ENCODE measurements at regions not wholly inside any gene's neighbourhood (a gene's known extent, or its start where the extent isn't known, plus 50 kb on each side); places are given as distances from the start of the nearest gene placed in this dataset.

DNA sequence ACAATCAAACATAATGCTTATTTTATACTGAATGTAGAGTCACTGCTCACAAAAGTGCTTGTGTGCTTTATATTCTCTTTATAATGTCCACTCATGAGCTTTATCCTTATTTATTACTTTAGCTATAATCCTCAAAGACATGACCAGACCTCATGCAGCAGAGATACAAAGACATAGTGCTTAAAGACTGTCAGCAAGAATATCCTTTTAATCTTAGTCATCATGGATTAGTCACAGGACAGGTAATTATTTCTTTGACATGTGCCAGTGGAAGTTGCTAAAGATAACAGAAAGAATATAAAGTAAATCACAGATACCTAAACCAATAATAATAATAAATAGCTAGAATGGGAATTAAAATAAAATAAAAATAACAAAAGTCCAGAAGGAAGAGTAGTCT, 707.5 kb downstream of the BCL11B start:
- DNase-seq, result no peak

DNA sequence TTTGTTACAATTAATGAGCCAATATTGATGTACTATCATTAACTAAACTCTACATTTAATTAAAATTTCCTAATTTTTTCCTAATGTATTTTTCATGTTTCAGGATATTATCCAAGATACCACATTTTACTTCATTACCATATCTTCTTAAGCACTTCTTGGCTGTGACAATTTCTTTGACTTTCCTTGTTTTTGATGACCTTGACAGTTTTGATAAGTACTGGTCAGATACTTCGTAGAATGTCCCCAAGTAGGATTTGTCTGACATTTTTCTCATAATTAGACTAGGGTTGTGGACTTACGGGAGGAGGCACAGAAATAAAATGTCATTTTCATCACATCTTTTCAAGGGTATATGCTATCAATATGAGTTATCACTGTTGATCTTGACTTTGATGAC, 700.9 kb downstream of the BCL11B start:
- no peak for DNase-seq

DNA sequence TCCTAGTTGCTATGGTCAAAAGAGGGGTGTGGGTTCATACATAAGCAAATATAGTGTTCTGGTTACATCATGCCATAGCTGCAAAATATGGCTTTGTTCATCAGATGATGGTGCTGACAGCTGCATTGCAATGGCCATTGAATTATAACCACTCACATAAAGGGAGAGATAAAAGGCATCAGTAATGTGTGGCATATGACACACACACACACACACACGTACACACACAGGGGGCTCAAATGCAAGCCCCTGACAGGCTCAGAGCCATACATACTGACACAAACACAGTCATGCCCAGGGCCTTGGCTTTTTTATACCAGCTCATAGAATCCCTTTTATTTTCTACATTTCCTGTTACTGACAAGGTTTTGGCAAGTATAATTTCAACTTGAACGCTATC, 698.9 kb downstream of the BCL11B start:
- no peak for DNase-seq

DNA sequence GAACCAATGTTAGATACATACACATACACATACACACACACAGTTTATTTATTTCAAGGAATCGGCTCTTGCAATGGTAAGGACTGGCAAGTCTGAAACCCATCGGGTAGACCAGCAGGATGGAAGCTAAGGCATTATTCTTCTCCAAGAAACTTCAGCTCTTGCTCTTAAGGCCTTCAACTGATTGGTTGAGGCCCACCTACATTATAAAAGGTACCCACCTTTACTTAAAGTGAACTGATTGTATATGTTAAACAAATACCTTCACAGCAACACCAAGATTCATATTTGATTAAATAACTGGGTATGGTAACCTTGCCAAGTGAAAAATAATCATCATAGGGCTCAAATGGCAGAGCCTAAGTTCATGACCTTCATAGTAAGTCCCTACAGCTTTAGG, 695.5 kb downstream of the BCL11B start:
- no peak for DNase-seq

DNA sequence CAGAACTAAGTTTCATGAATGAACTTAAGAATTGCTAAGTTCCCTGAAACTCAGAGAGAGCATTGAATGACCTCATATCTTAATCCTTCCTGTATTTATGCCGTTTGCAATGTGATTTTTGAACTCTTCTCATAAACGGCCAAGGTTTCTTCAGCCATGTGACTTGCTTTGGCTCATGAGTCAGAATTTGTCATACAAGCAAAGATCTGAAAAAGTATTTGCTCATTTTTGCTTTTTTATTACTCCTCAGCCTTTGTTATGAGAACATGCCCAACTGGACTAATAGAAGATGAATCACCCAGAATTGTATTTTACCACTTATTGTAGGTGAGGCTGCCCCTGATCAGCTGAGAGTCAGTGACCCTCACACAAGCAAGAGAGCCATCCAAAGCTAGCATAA, 693.8 kb downstream of the BCL11B start:
- DNase-seq, result no peak

DNA sequence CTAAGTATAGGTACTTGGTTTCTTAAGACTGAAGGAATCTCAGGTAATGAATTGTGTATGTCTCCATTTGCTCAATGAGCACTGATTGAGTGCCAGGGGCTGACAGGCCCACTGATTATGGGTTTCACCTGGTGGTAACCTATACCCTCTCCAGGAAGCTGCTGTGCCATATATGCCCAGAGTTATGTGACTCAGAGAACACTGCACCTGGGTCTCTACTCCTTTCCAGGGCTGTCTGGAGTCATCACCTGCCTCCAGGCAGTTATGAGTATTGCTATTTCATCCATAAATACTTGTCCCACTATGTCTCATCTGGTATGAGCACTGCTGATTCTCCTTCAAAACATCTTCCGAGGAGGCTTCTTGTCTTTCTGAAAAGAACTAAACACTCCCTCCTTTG, 692.9 kb downstream of the BCL11B start:
- no peak for DNase-seq

DNA sequence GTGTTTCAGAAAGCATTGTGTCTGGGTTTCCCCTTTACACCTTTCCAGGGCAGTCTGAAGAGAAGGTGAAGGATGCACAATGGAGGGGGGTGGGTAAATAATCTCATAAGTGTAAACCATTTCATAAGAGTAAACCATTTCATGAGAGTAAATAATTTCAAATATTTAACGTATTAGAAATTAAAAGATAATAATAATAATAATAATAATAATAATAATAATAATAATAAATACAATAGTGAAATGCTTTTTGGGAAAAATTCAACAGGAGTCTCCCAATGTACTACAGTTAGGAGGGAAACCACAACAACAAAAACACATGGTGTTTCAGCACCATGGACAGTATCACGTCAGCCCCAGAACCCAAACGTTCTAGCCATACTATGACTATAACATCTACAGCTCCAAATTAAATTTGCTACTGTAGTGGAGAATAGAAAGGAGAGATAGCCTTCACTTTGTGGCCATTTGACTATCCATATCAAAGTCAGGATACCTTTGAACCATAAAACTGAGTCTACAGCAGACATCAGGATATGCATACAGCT, 691.8 kb downstream of the BCL11B start:
- no peak for DNase-seq

DNA sequence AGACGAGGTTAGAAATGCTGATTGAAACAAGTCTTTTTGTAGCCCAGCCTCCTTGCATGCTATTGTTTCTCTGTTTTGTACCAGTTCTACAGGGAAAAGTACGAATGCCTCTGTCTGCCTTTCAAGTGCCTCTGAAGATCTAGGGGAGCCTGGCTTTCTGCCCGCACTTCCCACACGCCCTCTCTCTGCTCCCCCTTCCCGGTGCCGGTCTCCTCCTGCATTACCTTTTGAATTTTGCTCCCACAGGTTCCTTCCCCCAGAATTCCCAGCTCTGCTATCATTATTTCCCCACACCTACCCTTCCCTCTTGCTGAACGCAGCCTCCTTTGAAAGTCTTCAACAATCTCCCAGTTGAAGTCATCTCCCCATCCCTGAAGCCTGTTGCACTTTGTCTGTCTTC, 689.7 kb downstream of the BCL11B start:
- no peak for DNase-seq

DNA sequence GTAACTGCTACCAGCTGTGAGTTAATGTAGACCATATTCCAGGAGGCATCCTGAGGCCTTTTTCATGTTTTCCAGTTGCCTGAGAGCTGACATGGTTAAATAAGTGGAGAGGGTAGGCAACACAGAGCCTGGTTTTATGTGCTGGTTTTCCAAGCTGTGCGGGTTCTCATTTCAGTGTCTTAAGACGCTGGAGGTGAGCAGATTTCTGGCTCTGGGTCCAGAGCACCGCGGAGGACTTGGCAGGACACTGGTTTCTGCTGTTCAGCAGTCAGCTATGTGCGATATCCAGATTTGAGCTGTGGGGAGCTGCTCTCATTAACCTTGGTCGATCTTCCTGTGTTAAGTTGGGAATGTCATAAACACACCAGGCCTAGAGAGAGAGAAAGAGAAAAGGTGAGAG, 680.8 kb downstream of the BCL11B start:
- no peak for DNase-seq

DNA sequence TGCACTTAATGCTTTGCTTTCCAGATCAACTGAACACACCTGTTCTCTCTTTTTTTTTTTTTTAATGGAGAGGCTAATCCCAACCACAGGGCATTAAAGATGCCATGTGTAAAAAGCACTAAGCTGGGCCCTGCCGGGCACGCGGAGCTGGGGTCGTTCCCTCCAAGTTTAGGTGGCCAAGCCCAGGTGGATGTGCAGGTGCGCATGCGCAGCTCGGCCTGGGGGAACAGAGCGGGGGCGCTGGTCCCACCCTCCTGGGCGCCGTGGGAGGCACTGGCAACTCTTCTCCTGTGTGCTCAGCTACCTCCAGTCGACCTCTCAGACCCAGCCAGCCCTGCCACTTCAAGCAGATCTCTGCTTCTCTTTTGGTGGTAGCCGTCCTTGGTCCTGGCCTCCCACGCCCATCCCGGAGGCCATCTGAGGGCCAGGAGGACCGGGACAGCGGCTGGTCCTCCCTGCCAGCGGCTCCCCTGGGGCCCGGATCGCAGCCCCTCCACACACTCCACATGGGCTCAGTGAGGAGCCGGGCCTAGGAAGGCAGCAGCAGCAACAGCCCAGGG, 679.3 kb downstream of the BCL11B start:
- DNase-seq, result no peak

DNA sequence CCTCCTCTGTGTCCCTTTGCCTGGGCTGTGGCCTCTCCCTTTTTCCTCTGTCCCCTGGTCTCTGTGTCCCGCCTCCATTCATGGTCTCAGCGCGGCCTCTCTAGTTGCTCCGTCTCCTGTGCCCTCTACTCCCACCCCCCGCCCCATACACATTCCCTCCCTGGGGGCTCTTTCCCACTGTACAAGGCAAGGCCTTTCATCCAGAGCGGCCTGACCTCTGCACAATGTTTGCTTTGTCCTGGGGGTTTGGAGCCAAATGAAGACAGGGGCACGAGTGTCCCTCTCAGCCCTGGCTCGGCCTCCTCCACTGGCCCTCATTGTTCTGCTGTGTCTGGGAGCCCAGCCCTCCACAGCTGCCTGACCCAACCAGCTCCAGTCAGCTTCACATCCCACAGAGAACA, 678.6 kb downstream of the BCL11B start:
- no peak for DNase-seq

DNA sequence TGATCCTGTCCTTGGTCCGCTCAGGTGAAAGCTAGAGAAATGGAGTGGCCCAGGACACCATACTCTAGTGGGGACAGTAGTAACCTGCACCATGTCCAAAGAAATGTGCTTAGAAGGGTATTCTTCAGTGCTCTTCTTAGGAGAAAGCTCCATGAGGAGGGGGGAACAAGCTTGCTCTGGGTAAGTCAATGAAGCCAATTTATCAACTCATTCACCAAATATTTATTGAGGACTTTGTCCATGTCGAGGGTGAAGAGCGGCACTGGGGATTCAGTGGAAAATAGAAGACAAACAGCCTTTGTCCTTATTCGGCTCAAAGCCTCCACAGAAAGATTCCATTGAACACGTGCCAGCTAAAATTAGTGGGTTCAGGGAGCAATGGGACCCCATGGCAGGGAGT, 677.8 kb downstream of the BCL11B start:
- no peak for DNase-seq

DNA sequence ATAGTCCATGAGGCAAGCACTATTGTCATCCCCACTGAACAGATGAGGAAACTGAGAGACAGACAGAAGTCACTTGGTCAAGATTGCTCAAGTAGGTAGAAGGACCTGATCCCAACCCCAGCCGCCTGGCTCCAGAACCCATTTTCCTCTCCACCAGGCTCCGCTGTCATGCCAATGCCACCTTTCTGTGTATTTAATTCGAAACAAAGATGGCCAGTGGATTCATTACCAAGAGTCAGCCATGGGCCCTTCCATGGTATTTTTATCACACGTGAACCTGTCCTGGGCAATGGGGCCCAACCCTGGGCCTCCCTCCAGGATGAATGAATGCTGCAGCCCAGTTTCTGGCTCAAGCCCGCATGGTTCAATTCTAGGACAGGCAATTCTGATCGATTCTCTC, 673.4 kb downstream of the BCL11B start:
- DNase-seq, result no peak

DNA sequence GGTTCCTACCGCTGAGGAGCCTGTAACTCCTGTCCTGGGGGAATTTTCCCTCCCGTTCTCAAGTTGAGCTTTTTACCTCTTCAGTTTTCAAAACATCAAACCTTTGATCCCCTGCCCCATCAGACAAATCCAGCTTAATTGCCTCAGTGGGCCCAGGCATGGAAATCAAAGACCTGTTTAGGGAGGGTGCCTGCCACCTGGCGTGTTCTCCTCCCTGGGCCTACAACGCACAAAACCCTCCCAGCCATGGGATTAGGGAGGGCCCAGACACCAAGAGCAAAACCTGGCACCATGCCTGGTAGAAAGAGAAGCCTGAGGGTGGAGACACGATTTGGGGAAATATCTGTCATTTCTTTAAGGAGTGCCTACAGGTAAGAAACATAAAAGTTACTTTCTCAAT, 672.9 kb downstream of the BCL11B start:
- DNase-seq, result peak; percentile 73

DNA sequence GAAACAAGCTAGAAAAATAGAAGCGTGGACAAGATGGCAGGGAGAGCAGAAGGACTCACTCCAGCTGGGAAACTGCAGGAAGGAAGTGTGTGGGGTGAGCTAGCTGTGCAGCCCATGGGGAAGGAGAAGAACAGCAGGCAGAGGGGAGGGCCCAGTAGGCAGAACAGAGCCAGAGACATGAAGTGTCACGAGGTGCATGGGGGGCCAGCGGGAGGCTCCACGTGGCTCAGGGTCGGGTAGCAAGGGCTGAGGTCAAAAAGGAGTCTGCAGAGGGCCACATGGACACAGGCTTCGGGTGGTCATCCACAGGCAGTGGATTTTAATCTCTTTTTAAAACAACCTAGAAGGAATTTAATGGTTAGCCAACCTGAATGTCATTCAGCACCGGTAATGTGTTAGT, 669.0 kb downstream of the BCL11B start:
- DNase-seq, result no peak

DNA sequence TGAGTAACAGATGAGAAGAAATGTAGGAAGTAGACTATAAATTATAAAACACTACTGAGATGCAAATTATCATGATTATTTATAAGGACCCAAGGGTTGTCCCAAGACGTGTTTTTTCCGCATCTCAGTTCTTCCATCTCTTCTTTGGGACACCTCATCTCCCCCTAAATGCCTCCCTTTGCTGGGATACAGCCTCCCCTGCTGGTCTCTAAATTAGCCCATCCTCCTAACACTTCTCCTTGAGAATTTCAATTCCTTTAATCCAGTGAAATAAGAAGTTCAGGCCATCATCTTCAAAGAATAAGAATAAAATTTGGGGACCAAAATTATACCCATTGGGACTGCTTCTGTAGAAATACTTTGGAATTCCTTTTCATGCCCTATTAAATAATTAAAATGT, 667.0 kb downstream of the BCL11B start:
- no peak for DNase-seq

DNA sequence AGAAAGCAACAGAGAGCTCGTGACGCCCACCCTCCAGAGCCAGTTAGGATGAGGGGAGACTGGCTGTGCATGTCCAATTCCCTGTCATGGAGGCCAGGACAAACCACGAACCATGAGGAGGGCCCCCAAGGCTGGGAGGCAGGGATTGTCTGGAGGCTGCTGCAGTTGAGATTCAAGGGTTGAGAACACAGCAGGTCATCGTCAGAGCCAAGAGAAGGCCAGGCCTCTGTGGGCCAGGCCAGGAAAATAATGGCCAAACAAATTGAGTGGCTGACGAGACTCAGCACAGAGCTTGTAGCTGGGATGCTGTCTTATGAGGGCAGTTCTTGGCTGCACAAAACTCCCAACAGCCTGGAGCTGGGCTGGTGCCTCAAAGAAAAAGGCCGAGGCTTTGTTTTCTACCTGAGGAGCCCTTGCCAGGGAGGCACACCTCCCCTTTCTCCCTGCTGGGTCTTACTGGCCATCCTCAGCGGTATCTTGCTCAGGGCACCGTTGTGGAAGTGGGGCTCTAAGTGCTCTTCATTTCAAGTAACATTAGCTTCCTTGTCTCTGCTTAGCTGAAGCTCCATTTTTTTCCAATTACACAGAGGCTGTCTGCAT, 665.9 kb downstream of the BCL11B start:
- DNase-seq, result no peak

DNA sequence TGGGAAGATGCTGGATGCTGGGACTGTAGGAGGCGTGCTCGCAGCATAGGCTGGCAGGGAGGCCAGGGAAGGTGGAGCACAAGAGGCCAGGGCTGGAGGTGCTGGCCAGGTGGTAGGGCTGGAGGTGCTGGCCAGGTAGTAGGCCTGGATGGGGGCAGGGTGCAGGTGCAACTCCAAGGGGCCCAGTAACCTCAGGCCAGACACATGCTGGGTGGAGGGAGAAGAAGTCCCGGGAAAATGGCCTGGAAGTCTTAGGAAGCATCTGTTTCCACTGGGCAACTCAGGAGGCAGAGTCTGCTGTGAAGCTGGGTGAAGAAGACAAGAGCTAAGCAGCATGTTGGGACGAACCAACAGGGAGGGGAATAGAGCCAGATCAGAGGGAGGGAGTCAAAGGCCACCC, 665.2 kb downstream of the BCL11B start:
- DNase-seq, result no peak

DNA sequence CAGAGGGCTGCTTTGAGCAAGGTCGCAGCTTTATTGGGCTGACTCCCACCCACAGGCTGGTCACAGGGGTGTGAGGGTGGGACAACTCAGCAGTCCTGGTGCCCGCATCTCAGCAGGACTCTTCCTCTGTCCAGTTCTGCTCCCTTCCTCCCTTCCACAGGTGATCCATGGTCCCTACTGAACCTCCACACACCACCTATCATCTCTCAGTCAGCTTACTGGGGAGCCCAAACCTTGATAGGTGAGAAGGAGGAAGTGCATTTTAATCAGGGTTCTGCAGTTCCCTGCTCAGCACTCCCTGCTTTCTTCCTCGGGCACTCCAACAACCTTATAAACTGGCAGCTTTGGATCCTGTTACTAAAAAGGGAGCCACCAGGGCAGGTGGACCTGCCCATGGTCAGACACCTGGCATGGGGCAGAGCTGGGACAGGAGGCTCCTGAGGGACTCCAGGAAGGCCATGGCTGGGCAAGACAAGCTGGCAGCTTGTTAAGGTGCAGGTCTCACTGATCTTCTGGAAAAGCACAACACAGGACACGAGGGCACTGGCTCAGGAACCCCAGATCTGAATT, 664.6 kb downstream of the BCL11B start:
- DNase-seq, result no peak

DNA sequence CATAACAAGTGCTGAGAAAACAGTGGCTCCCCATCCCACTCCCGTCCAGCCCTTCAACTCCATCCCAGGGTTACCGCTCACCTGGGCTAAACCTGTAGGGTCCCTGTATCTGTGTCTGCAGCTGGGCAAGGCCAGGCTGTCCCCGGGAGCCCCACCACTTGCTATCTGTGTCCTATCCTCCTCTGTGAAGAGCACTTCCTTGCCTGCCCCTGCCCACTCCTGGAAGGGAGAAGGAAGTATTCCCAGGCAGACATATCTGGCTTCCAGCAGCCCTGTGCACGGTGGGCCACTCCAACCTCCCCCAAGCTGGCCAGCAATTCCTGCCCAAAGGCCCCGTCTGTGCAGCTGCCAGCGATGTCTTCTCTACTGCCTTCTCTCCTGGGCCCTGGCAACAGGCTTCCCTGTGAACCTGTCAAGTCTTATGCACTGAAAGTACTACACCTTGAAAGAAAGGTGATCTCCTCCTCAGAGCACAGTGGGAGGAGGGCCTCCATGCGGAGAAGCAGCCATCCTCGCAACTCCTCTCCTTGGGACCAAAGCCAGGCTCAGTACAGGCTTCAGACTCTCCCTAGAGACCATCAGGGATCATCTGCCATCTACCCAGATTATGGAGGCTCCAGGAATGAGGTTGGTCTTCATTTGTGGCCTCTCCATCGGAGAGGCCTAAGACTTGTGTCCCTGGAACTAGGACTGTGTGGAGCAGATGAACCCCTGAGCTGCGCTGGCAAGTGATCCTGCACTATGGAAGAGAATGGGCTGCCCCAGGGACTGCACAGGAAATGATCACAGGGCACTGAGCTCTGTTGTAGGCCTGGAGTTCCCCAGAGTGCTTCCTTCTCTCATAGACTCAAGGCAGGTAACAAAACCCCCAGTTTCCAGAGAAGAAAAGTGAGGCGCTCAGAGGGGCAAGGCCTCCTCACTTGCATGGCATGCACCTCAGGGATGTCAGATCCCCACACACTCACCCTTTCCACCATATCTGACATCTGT, 663.6 kb downstream of the BCL11B start:
- DNase-seq, result peak; percentile 14

DNA sequence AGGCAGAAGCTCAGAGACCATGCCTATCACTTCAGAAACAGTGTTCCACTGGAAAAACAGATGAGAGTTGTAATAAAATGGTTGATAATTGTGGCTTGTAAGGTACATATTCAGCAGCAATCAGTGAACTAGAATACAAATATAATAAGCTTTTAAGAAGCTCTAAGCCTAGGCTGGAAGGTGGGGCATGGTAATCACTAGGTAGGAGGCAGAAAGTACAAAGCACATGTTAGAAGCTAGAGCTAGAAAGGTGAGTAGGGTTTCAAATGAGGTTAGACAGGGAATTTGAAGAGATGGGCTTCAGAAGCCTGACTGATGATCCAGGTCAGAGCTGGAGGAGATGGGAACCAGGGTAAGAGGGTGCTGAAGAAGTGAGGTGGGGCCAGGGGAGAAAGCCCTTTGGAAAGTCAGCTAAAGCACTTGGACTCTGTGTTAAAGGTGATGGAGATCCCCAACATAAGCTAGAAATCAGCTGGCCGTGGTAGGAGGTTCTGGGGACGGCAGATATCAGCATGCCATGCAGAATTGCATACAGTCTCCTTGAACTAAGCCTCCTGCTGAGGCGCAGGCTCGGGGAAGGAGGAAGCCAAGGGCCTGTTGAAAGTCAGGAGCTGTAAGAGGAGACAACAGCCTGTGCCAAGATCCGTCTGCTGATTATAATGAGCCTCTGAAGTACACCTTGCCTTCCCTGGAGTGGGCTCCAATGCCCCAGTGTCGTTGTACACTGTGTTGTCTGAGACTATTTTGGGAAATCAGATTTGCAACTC, 659.4 kb downstream of the BCL11B start:
- peak; percentile 24 for DNase-seq

DNA sequence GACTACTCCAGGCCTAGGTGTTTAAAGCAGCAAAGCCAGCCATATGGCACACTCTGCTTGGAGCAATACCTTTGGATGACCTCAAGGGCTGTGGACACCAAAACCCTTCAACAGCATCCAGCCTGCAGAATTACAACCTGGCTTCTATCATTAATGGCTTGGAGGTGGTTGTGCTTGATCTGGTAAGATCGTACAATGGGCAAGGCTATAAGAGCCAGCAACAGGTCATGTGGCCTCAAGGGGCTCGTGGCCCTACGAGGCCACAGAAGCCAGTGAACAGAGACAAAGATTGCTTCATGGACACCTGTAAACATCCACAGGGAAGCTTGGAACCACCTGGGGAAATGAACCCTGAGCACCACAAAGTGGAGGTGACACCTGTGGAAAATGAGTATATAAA, 657.3 kb downstream of the BCL11B start:
- no peak for DNase-seq
